CD4-positive, alpha-beta memory T cell (primary cell): ENCODE measurements at regions not wholly inside any gene's neighbourhood (a gene's known extent, or its start where the extent isn't known, plus 50 kb on each side); places are given as distances from the start of the nearest gene placed in this dataset.

Experiments
- CTCF ChIA-PET: fragments of 350-600 bp; sonication (Branson Sonifier 250); formaldehyde crosslinking; loops from one replicate; lab custom pipeline; 2021; ENCODE audit warnings: inconsistent platforms; ENCODE audit not compliant: partially characterized antibody; lab: Charles Lee
- POLR2A ChIA-PET: fragments of 350-600 bp; sonication (Branson Sonifier 250); formaldehyde crosslinking; loops from one replicate; lab custom pipeline; 2021; ENCODE audit not compliant: partially characterized antibody; lab: Charles Lee
- DNase-seq, 5 donors: peaks; one replicate each; pipeline versions ENCODE4 v3.0.0 to v3.0.0-alpha.2; 2020 to 2022; ENCODE audit warnings: mixed read lengths in 1 of 5
- H3K27ac ChIP-seq: one replicate; pipeline ENCODE4 v1.7.0; 2013; ENCODE audit warnings: low read depth, low read length
- H3K27me3 ChIP-seq: 2 replicates; pipeline ENCODE4 v1.7.0; 2013; ENCODE audit warnings: mild to moderate bottlenecking, low read length, moderate library complexity; ENCODE audit not compliant: insufficient read depth
- H3K36me3 ChIP-seq: 2 replicates; pipeline ENCODE4 v1.7.0; 2013; ENCODE audit warnings: mild to moderate bottlenecking, low read length, moderate library complexity; ENCODE audit not compliant: insufficient read depth
- H3K4me1 ChIP-seq: 2 replicates; pipeline ENCODE4 v1.7.0; 2013; ENCODE audit warnings: mild to moderate bottlenecking, low read length, moderate library complexity; ENCODE audit not compliant: insufficient read depth
- H3K4me3 ChIP-seq, 2 donors: one replicate each; pipeline ENCODE4 v1.7.0; 2013; ENCODE audit warnings: low read length in 2 of 2, mild to moderate bottlenecking in 1 of 2
- H3K9me3 ChIP-seq, 2 donors: one replicate each; pipeline ENCODE4 v1.7.0; 2013; ENCODE audit warnings: low read length in 2 of 2, control low read depth in 1 of 2; ENCODE audit not compliant: control insufficient read depth in 1 of 2
- H3K27ac Mint-ChIP-seq, 7 donors: one replicate each; pipeline ENCODE4 v1.8.0; 2020 to 2021; ENCODE audit warnings: mixed read lengths in 7 of 7, mild to moderate bottlenecking in 6 of 7, inconsistent platforms in 3 of 7, moderate library complexity in 3 of 7
- H3K27me3 Mint-ChIP-seq, 2 donors: one replicate each; pipeline ENCODE4 v1.8.0; 2020 to 2021; ENCODE audit warnings: mixed read lengths in 2 of 2
- H3K36me3 Mint-ChIP-seq, 2 donors: one replicate each; pipeline ENCODE4 v1.8.0; 2020 to 2021; ENCODE audit warnings: mixed read lengths in 2 of 2, inconsistent platforms in 1 of 2, mild to moderate bottlenecking in 1 of 2
- H3K4me1 Mint-ChIP-seq, 4 donors: one replicate each; pipeline ENCODE4 v1.8.0; 2020 to 2021; ENCODE audit warnings: mixed read lengths in 4 of 4, mild to moderate bottlenecking in 1 of 4
- H3K4me3 Mint-ChIP-seq, 8 donors: one replicate each; pipeline ENCODE4 v1.8.0; 2020 to 2021; ENCODE audit warnings: mixed read lengths in 8 of 8, mild to moderate bottlenecking in 7 of 8, moderate library complexity in 6 of 8, inconsistent platforms in 3 of 8
- H3K9me3 Mint-ChIP-seq, 8 donors: one replicate each; pipeline ENCODE4 v1.8.0; 2020 to 2021; ENCODE audit warnings: mixed read lengths in 8 of 8, mild to moderate bottlenecking in 5 of 8, inconsistent platforms in 3 of 8, moderate library complexity in 1 of 8
- intact Hi-C: fragments of 100-400 bp; cut with micrococcal nuclease; formaldehyde crosslinking; loops from one replicate; pipeline ENCODE4 v1.15.1; 2023

DNA sequence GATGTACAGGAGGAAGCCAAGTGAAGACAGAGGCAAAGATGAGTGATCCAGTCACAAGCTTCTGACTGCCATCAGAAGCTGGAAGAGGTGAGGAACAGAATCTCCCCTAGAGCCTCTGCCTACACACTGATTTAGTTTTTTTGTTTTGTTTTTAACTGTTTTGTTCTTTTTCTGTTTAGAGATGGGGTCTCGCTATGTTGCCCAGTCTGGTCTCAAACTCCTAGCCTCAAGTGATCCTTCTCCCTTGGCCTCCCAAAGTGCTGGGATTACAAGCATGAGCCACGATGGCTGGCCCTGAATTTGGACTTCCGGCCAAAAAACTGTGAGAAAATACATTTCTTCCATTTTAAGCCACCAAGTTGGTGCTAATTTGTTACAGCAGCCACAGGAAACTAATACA is 204.7 kb upstream of the ZNF608 start:
- Mint-ChIP-seq H3K36me3 (no peaks in the 10 kb centered on the region), H3K4me1 (no peaks in the 10 kb centered on the region), H3K27ac (no peak overlapping the region), H3K4me3 (no peak overlapping the region), H3K9me3 (peaks cover 0 to 8% (median under 1%) of the 10 kb centered on the region in 8 donors), H3K27me3 (no peaks in the 10 kb centered on the region)
- intact Hi-C loops: no loop called here
- H3K4me1 ChIP-seq: no peaks in the 10 kb centered on the region
- ChIA-PET POLR2A (no interaction called here), CTCF (no interaction called here)
- no peaks in the 10 kb centered on the region for H3K9me3 ChIP-seq
- H3K36me3 ChIP-seq: no peaks in the 10 kb centered on the region
- H3K27me3 ChIP-seq: no peaks in the 10 kb centered on the region
- no peak overlapping the region for H3K27ac ChIP-seq
- H3K4me3 ChIP-seq: no peak overlapping the region
- DNase-seq: no peak

DNA sequence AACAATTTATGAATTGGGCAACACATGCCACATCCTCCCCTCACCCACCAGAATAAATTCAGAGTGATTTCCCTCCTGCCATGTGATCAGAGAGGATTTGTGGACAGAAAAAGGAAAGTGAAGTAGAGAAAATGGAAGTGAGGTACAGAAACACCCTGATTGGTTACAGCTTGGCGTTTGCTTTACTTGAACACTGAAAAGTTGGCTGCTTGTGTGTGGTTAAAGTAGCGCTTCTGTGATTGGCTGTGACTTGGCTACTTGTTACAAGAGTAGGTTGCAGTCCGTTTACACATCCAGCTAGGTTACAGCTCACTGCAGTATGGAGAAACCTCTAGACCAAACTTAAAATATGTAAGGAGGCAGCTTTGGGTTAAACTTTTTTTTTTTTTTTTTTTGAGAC is 205.2 kb upstream of the ZNF608 start:
- Histone ChIP-seq H3K9me3 (no peaks in the 10 kb centered on the region), H3K4me3 (no peak overlapping the region), H3K27ac (no peak overlapping the region), H3K4me1 (no peaks in the 10 kb centered on the region), H3K27me3 (no peaks in the 10 kb centered on the region), H3K36me3 (no peaks in the 10 kb centered on the region)
- H3K4me1 Mint-ChIP-seq: no peaks in the 10 kb centered on the region
- CTCF ChIA-PET: no interaction called here
- H3K36me3 Mint-ChIP-seq: no peaks in the 10 kb centered on the region
- no peak overlapping the region for H3K4me3 Mint-ChIP-seq
- POLR2A ChIA-PET: no interaction called here
- no peaks in the 10 kb centered on the region for H3K27me3 Mint-ChIP-seq
- H3K27ac Mint-ChIP-seq: no peak overlapping the region
- no peak for DNase-seq
- peaks cover 0 to 8% (median 0%) of the 10 kb centered on the region in 8 donors for H3K9me3 Mint-ChIP-seq
- intact Hi-C loops: no loop called here

DNA sequence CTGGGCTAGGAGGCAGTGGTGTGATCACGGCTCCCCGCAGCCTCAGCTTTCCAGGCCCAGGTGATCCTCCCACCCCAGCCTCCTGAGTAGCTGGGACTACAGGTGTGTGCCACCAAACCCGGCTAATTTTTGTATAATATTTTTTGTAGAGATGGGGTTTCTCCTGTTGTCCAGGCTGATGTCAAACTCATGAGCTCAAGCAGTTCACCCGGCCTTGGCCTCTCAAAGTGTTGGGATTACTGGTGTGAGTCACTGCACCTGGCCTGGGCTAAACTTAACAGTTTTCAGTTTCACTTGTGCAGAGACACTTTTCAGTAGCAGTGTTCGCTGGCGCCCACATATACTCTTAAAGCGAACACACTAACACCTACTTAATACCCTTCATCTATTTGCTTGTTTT is 205.6 kb upstream of the ZNF608 start:
- intact Hi-C loops: no loop called here
- Mint-ChIP-seq H3K4me1 (no peaks in the 10 kb centered on the region), H3K36me3 (no peaks in the 10 kb centered on the region), H3K9me3 (peaks cover 0 to 6% (median 0%) of the 10 kb centered on the region in 8 donors), H3K4me3 (no peak overlapping the region), H3K27ac (no peak overlapping the region), H3K27me3 (no peaks in the 10 kb centered on the region)
- Histone ChIP-seq H3K27me3 (no peaks in the 10 kb centered on the region), H3K9me3 (no peaks in the 10 kb centered on the region), H3K4me3 (no peak overlapping the region), H3K36me3 (no peaks in the 10 kb centered on the region), H3K27ac (no peak overlapping the region), H3K4me1 (no peaks in the 10 kb centered on the region)
- ChIA-PET CTCF (no interaction called here), POLR2A (no interaction called here)
- no peak for DNase-seq

DNA sequence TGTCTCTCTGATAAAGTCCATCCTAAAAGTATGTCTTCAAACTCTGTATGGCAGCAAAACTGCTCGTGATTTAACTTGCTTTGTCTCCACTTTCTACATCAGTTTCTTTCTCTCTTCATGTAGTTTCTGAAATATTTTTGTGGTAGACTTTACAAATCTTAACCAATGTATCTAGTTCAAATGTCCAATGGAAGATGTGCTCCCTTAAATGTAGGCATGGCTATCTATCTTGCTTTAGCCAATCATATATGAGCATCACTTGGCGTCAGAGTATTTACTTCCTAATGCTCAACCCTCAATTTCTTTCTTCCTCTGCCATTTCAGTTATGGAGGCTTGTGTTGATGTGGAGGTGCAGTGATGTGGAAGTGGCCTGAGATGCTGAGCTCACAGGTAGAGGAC is 206.1 kb upstream of the ZNF608 start:
- no peaks in the 10 kb centered on the region for H3K4me1 ChIP-seq
- ChIA-PET CTCF (no interaction called here), POLR2A (no interaction called here)
- no peaks in the 10 kb centered on the region for H3K9me3 ChIP-seq
- Mint-ChIP-seq H3K4me3 (no peak overlapping the region), H3K36me3 (no peaks in the 10 kb centered on the region), H3K4me1 (no peaks in the 10 kb centered on the region), H3K27ac (no peak overlapping the region), H3K9me3 (peaks cover 0 to 6% (median 0%) of the 10 kb centered on the region in 8 donors), H3K27me3 (no peaks in the 10 kb centered on the region)
- intact Hi-C loops: no loop called here
- H3K4me3 ChIP-seq: no peak overlapping the region
- no peaks in the 10 kb centered on the region for H3K36me3 ChIP-seq
- no peaks in the 10 kb centered on the region for H3K27me3 ChIP-seq
- DNase-seq: no peak
- H3K27ac ChIP-seq: no peak overlapping the region

- Mint-ChIP-seq H3K27me3 (no peaks in the 10 kb centered on the region), H3K36me3 (no peaks in the 10 kb centered on the region), H3K4me1 (no peaks in the 10 kb centered on the region), H3K4me3 (no peak overlapping the region), H3K27ac (no peak overlapping the region), H3K9me3 (peaks cover 0 to 5% (median 0%) of the 10 kb centered on the region in 8 donors)
- Histone ChIP-seq H3K9me3 (no peaks in the 10 kb centered on the region), H3K4me3 (no peak overlapping the region), H3K4me1 (no peaks in the 10 kb centered on the region), H3K27me3 (no peaks in the 10 kb centered on the region), H3K36me3 (no peaks in the 10 kb centered on the region), H3K27ac (no peak overlapping the region)
- ChIA-PET POLR2A (no interaction called here), CTCF (no interaction called here)
- intact Hi-C loops: no loop called here
- DNase-seq: no peak
Measured at GRCh38 chr5:124954784-124955183, 208.3 kb upstream of the ZNF608 start.

DNA sequence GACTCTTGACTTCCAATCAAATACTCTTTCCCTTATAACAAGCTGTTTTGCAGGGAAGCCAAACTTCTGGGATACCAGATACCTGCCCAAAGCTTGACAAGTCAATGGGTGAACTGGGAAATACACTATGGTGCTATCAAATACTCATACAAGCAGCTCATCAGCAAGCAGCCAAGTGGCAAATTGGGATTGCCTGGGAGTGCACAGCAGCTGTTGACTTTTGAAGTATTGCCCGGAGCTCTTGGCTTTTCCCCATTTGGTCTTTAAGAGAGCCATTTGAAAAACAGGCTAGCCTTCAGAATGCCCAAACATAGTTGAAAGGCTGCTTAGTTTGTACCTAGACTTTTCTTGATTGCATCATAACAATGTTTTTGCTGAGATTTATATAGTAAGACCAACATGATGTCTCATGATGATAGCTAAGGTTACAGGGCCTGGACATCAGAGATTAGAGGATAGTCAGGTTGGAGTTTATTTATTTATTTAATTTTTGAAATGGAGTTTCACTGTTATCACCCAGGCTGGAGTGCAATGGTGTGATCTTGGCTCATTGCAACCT is 210.1 kb upstream of the ZNF608 start:
- H3K9me3 Mint-ChIP-seq: peaks cover 0 to 5% (median 3%) of the 10 kb centered on the region in 8 donors
- ChIA-PET POLR2A (no interaction called here), CTCF (no interaction called here)
- Histone ChIP-seq H3K36me3 (no peaks in the 10 kb centered on the region), H3K4me3 (no peak overlapping the region), H3K27ac (no peak overlapping the region), H3K27me3 (no peaks in the 10 kb centered on the region), H3K9me3 (no peaks in the 10 kb centered on the region), H3K4me1 (no peaks in the 10 kb centered on the region)
- H3K27ac Mint-ChIP-seq: no peak overlapping the region
- intact Hi-C loops: no loop called here
- no peaks in the 10 kb centered on the region for H3K4me1 Mint-ChIP-seq
- no peaks in the 10 kb centered on the region for H3K36me3 Mint-ChIP-seq
- no peak for DNase-seq
- no peak overlapping the region for H3K4me3 Mint-ChIP-seq
- H3K27me3 Mint-ChIP-seq: no peaks in the 10 kb centered on the region

- Histone ChIP-seq H3K27ac (no peak overlapping the region), H3K4me1 (no peaks in the 10 kb centered on the region), H3K36me3 (no peaks in the 10 kb centered on the region), H3K27me3 (no peaks in the 10 kb centered on the region), H3K4me3 (no peak overlapping the region), H3K9me3 (no peaks in the 10 kb centered on the region)
- H3K36me3 Mint-ChIP-seq: no peaks in the 10 kb centered on the region
- intact Hi-C loops: no loop called here
- DNase-seq: no peak
- no peak overlapping the region for H3K27ac Mint-ChIP-seq
- H3K4me1 Mint-ChIP-seq: no peaks in the 10 kb centered on the region
- no peaks in the 10 kb centered on the region for H3K27me3 Mint-ChIP-seq
- POLR2A ChIA-PET: no interaction called here
- peaks cover 0 to 6% (median 3%) of the 10 kb centered on the region in 8 donors for H3K9me3 Mint-ChIP-seq
- H3K4me3 Mint-ChIP-seq: no peak overlapping the region
- CTCF ChIA-PET: no interaction called here
Measured at GRCh38 chr5:124957063-124957462, 210.6 kb upstream of the ZNF608 start.

GRCh38 chr5:124960266-124960665 is 213.8 kb upstream of the ZNF608 start:
- Mint-ChIP-seq H3K4me1 (no peaks in the 10 kb centered on the region), H3K27me3 (no peaks in the 10 kb centered on the region), H3K9me3 (peaks cover 0 to 10% (median 2%) of the 10 kb centered on the region in 8 donors), H3K4me3 (no peak overlapping the region), H3K36me3 (no peaks in the 10 kb centered on the region), H3K27ac (no peak overlapping the region)
- H3K9me3 ChIP-seq: no peaks in the 10 kb centered on the region
- no peak overlapping the region for H3K27ac ChIP-seq
- POLR2A ChIA-PET: no interaction called here
- CTCF ChIA-PET: no interaction called here
- H3K4me1 ChIP-seq: no peaks in the 10 kb centered on the region
- no peak overlapping the region for H3K4me3 ChIP-seq
- DNase-seq: no peak
- intact Hi-C loops: no loop called here
- H3K36me3 ChIP-seq: no peaks in the 10 kb centered on the region
- no peaks in the 10 kb centered on the region for H3K27me3 ChIP-seq
